ENCODE measurements at regions not wholly inside any gene's neighbourhood (a gene's known extent, or its start where the extent isn't known, plus 50 kb on each side); places are given as distances from the start of the nearest gene placed in this dataset.
A peak's percentile ranks its signal among the peaks of the same experiment; 100 is the strongest.

DNA sequence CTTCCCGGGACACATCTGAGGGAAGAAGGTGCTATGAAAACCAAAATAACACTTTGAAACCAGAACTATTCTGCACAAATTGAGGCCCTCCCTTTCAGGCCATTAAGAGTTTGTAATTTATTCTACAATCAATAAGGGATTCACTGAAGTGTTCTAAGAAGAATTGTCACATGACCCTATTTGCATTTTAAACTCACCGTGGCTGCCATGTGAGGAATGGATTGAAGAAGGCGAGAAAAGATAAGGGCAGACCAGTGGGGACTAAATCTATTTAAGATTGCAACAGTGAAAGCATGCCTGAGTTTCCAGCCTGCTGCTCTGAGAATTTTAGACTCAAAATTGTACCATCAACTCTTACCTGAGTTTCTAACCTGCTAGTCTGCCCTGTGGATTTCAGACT, 408.8 kb upstream of the SALL1 start:
- no peak overlapping the region for H3K4me3 Mint-ChIP-seq (ENCODE audit: unreplicated experiment)

DNA sequence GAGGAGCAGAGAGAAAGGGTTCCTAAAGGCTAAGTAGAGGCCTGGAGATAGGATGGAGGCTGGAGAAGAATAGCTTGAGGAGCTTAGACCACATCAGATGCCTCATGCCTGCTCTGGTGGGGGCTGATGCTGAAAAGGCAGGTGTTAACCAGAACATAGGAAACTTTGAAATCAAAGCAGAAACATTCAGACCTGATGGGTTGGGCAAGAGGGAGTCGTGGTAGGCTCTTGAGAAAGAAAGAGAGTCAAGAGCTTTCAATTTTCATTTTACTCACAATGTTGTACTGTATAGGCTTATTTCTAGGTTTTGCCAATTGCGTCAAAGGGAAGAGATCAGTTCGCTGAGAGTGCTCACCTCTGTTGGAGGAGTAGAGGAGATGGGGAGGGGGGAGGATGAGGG, 406.6 kb upstream of the SALL1 start:
- Mint-ChIP-seq H3K27me3 (ENCODE audit: unreplicated experiment) (peaks cover 5% of the 10 kb centered on the region), H3K27ac (ENCODE audit: unreplicated experiment) (no peak overlapping the region), H3K9me3 (ENCODE audit: unreplicated experiment) (peaks cover 3% of the 10 kb centered on the region), H3K36me3 (ENCODE audit: unreplicated experiment) (no peaks in the 10 kb centered on the region), H3K4me3 (ENCODE audit: unreplicated experiment) (no peak overlapping the region), H3K4me1 (ENCODE audit: low read depth, unreplicated experiment) (peaks cover 22% of the 10 kb centered on the region)
- TF ChIP-seq, protein P1, sequence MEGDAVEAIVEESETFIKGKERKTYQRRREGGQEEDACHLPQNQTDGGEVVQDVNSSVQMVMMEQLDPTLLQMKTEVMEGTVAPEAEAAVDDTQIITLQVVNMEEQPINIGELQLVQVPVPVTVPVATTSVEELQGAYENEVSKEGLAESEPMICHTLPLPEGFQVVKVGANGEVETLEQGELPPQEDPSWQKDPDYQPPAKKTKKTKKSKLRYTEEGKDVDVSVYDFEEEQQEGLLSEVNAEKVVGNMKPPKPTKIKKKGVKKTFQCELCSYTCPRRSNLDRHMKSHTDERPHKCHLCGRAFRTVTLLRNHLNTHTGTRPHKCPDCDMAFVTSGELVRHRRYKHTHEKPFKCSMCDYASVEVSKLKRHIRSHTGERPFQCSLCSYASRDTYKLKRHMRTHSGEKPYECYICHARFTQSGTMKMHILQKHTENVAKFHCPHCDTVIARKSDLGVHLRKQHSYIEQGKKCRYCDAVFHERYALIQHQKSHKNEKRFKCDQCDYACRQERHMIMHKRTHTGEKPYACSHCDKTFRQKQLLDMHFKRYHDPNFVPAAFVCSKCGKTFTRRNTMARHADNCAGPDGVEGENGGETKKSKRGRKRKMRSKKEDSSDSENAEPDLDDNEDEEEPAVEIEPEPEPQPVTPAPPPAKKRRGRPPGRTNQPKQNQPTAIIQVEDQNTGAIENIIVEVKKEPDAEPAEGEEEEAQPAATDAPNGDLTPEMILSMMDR (IDR thresholded peaks at IDR 0.05; ENCODE audit: partially characterized antibody, unreplicated experiment) = no peak
- no peak for DNase-seq

More for the DNA sequence above, 408.8 kb upstream of the SALL1 start:
- peaks cover 5% of the 10 kb centered on the region for H3K27me3 Mint-ChIP-seq (ENCODE audit: unreplicated experiment)
- peaks cover 22% of the 10 kb centered on the region for H3K4me1 Mint-ChIP-seq (ENCODE audit: low read depth, unreplicated experiment)
- TF ChIP-seq, protein P1 (IDR thresholded peaks at IDR 0.05; ENCODE audit: partially characterized antibody, unreplicated experiment) = no peak
- no peaks in the 10 kb centered on the region for H3K36me3 Mint-ChIP-seq (ENCODE audit: unreplicated experiment)
- no peak for DNase-seq
- H3K27ac Mint-ChIP-seq (ENCODE audit: unreplicated experiment) = no peak overlapping the region
- peaks cover 3% of the 10 kb centered on the region for H3K9me3 Mint-ChIP-seq (ENCODE audit: unreplicated experiment)

DNA sequence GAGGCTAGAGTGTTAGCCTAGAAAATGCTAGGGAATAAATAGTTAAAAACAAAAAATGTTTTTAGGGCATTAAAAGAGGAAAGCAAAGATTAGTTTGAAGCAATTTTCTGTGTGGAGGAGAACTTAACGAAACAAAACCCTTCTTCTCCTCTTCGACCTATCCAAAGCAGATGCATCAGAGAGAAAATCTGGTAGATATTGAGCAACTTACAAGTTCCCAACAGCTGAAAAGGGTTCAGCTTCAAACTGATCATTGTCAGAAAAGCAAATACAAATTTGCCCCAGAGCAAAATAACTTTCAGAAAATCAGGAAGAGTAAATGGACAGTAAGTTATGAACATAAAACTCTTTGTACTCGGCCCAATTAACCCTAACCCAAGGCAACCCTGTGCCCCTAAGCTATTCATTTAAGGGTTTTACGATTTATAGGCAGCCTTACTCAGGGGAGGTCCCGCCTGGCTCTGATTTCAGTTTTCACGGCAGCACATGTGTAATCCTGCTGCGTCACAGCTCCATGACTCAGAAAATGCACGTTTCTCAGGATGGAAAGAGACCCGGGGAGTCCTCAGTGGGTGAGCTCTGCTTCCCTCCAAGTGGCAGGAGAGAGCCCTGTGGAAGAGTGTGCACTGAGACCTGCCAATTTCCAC, 405.7 kb upstream of the SALL1 start:
- Mint-ChIP-seq H3K27ac (ENCODE audit: unreplicated experiment) (peak overlapping the region; percentile 9), H3K9me3 (ENCODE audit: unreplicated experiment) (peaks cover 3% of the 10 kb centered on the region), H3K27me3 (ENCODE audit: unreplicated experiment) (peaks cover 5% of the 10 kb centered on the region), H3K4me3 (ENCODE audit: unreplicated experiment) (no peak overlapping the region), H3K36me3 (ENCODE audit: unreplicated experiment) (no peaks in the 10 kb centered on the region), H3K4me1 (ENCODE audit: low read depth, unreplicated experiment) (peaks cover 22% of the 10 kb centered on the region)
- TF ChIP-seq, protein P1 (IDR thresholded peaks at IDR 0.05; ENCODE audit: partially characterized antibody, unreplicated experiment) = no peak
- DNase-seq = peak; percentile 53

DNA sequence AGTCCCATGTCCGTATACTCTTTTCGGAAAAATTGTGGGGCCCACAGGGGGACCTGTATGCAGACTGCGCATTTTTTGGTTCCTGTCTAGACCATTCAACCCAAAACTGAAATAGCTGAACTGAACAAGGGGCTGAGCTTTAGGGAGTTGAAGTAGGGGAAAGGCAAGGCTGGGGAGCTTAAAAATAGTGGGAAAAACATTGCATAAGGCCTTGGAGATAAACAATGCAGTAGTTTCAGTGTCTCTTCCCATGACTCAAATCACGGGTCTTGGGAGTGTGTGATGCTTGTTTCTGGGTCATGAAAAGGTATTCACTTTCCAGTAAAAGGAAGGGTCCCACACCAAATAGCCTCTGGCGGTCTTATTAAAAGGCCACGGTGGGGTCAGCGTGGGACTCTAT, 402.8 kb upstream of the SALL1 start:
- Mint-ChIP-seq H3K27ac (ENCODE audit: unreplicated experiment) (no peak overlapping the region), H3K9me3 (ENCODE audit: unreplicated experiment) (peaks cover 3% of the 10 kb centered on the region), H3K4me1 (ENCODE audit: low read depth, unreplicated experiment) (peaks cover 15% of the 10 kb centered on the region), H3K36me3 (ENCODE audit: unreplicated experiment) (peaks cover 4% of the 10 kb centered on the region), H3K4me3 (ENCODE audit: unreplicated experiment) (no peak overlapping the region), H3K27me3 (ENCODE audit: unreplicated experiment) (peaks cover 2% of the 10 kb centered on the region)
- DNase-seq = no peak
- TF ChIP-seq, protein P1 (IDR thresholded peaks at IDR 0.05; ENCODE audit: partially characterized antibody, unreplicated experiment) = no peak

DNA sequence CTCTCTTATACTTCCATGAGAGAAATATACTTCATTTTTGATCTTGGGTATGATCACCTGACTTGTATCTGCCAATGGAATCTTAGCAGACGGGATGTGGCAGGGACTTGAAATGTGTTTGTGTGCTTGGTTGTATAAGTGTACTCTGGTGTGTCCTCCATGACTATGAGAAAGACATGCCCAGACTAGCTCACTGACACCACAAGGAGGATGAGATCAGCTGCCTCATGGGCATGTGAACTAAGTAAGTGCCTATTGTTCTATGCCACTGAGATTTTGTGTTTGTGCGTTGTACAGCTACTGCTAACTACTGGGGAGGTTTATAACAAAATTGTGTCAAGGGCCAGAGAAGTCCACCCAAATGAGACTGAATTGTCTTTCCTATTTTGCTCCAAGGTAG, 402.2 kb upstream of the SALL1 start:
- H3K4me3 Mint-ChIP-seq (ENCODE audit: unreplicated experiment) = no peak overlapping the region
- TF ChIP-seq, protein P1 (IDR thresholded peaks at IDR 0.05; ENCODE audit: partially characterized antibody, unreplicated experiment) = no peak
- peaks cover 3% of the 10 kb centered on the region for H3K9me3 Mint-ChIP-seq (ENCODE audit: unreplicated experiment)
- H3K4me1 Mint-ChIP-seq (ENCODE audit: low read depth, unreplicated experiment) = peaks cover 15% of the 10 kb centered on the region
- peaks cover 4% of the 10 kb centered on the region for H3K36me3 Mint-ChIP-seq (ENCODE audit: unreplicated experiment)
- no peak overlapping the region for H3K27ac Mint-ChIP-seq (ENCODE audit: unreplicated experiment)
- no peak for DNase-seq
- H3K27me3 Mint-ChIP-seq (ENCODE audit: unreplicated experiment) = peaks cover 2% of the 10 kb centered on the region

All from glutamatergic neuron (in vitro differentiated cells).